OCI-LY1 (cell line): ENCODE measurements at regions not wholly inside any gene's neighbourhood (a gene's known extent, or its start where the extent isn't known, plus 50 kb on each side); places are given as distances from the start of the nearest gene placed in this dataset.
A peak's percentile ranks its signal among the peaks of the same experiment; 100 is the strongest.

Experiments used
- H2AFZ ChIP-seq: fragments of 200-600 bp; sonication (generic), shearing (Covaris generic); 2 replicates; pipeline ENCODE4 v1.6.0; 2014; ENCODE audit warnings: antibody characterized with exemption, mild to moderate bottlenecking, low read length
- H3F3A ChIP-seq: fragments of 200-600 bp; sonication (generic), shearing (Covaris generic); 2 replicates; pipeline ENCODE4 v1.6.0; 2014; ENCODE audit warnings: mild to moderate bottlenecking, antibody characterized with exemption, low read length, moderate library complexity; ENCODE audit not compliant: insufficient read depth
- H3K27ac ChIP-seq: fragments of 200-600 bp; sonication (generic); 2 replicates; pipeline ENCODE4 v1.5.1; 2014; ENCODE audit warnings: low read length, mixed run types, mild to moderate bottlenecking, low read depth; ENCODE audit not compliant: poor library complexity, severe bottlenecking
- H3K27me3 ChIP-seq: fragments of 200-600 bp; sonication (generic); 2 replicates; pipeline ENCODE4 v1.6.0; 2014; ENCODE audit warnings: antibody characterized with exemption, mild to moderate bottlenecking, low read length, moderate library complexity; ENCODE audit not compliant: insufficient read depth
- H3K36me3 ChIP-seq: fragments of 200-600 bp; sonication (generic); 2 replicates; pipeline ENCODE4 v1.6.1; 2014; ENCODE audit warnings: mild to moderate bottlenecking, antibody characterized with exemption, low read length, moderate library complexity, mixed read lengths; ENCODE audit not compliant: insufficient read depth
- H3K4me1 ChIP-seq: fragments of 200-600 bp; sonication (generic); 2 replicates; pipeline ENCODE4 v1.5.1; 2014; ENCODE audit warnings: mild to moderate bottlenecking, low read length, moderate library complexity; ENCODE audit not compliant: insufficient read depth, severe bottlenecking
- H3K4me2 ChIP-seq: fragments of 200-600 bp; sonication (generic), shearing (Covaris generic); 2 replicates; pipeline ENCODE4 v1.6.1; 2014; ENCODE audit warnings: low read length
- H3K4me3 ChIP-seq: fragments of 200-600 bp; sonication (generic); 2 replicates; pipeline ENCODE4 v1.5.1; 2014; ENCODE audit warnings: low read length, low read depth, mild to moderate bottlenecking, mixed read lengths; ENCODE audit not compliant: poor library complexity, severe bottlenecking
- H3K79me2 ChIP-seq: fragments of 200-600 bp; shearing (Covaris generic); 2 replicates; pipeline ENCODE4 v1.6.1; 2016; ENCODE audit warnings: mixed run types, low read length, mixed read lengths; ENCODE audit not compliant: insufficient read depth
- H3K9ac ChIP-seq: fragments of 200-600 bp; sonication (generic), shearing (Covaris generic); 2 replicates; pipeline ENCODE4 v1.6.1; 2014; ENCODE audit warnings: mild to moderate bottlenecking, low read length, mixed read lengths
- H3K9me2 ChIP-seq: fragments of 200-600 bp; sonication (generic), shearing (Covaris generic); 2 replicates; pipeline ENCODE4 v1.6.1; 2014; ENCODE audit warnings: low read depth, mild to moderate bottlenecking, low read length, mixed read lengths
- H3K9me3 ChIP-seq: fragments of 200-600 bp; shearing (Covaris generic); 2 replicates; pipeline ENCODE4 v1.6.1; 2014; ENCODE audit warnings: low read length, mixed read lengths
- H4K20me1 ChIP-seq: fragments of 200-600 bp; sonication (generic), shearing (Covaris generic); 2 replicates; pipeline ENCODE4 v1.6.0; 2016; ENCODE audit warnings: mild to moderate bottlenecking, low read length; ENCODE audit not compliant: insufficient read depth
- EZH2 ChIP-seq: fragments of 200-600 bp; sonication (generic), shearing (Covaris generic); IDR thresholded peaks from 2 replicates; pipeline ENCODE4 v1.8.0; 2017; ENCODE audit warnings: borderline replicate concordance, mixed run types, mild to moderate bottlenecking, antibody characterized with exemption, low read length, moderate library complexity, mixed read lengths
- TF ChIP-seq, protein P1 (sequence below): fragments of 200-600 bp; sonication (generic), shearing (Covaris generic); IDR thresholded peaks from 2 replicates; pipeline ENCODE4 v1.5.1; 2017; ENCODE audit warnings: mild to moderate bottlenecking, antibody characterized with exemption, low read length, moderate library complexity, mixed read lengths

DNA sequence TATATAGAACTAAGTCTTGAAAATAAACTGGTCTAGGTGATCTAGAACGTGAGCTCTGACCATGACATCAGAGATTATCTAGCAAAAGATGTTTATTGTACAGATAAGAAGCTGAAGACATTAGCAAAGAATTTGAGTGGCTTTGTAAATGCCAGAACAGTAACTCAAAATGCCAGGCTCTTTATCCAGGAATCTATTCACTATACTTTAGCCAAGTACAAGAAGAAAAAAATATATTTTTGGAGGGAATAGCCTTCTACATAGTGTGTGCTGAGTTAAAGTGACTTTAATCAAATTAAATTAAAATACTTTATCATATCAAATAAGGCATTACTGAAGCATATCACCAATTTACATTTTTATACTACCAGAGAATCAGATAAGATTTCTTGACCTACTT is 132.6 kb upstream of the ITGA1 start:
- Histone ChIP-seq H3K9me2 (no peaks in the 10 kb centered on the region), H3K36me3 (no peaks in the 10 kb centered on the region), H3K79me2 (no peaks in the 10 kb centered on the region), H3K27ac (no peak overlapping the region), H3K4me2 (no peak overlapping the region), H3K4me3 (no peak overlapping the region), H3K9me3 (no peaks in the 10 kb centered on the region), H3K4me1 (no peaks in the 10 kb centered on the region), H2AFZ (no peak overlapping the region), H3K27me3 (no peaks in the 10 kb centered on the region), H4K20me1 (no peaks in the 10 kb centered on the region), H3K9ac (no peak overlapping the region), H3F3A (no peaks in the 10 kb centered on the region)
- TF ChIP-seq EZH2: no peak
- TF ChIP-seq, protein P1, sequence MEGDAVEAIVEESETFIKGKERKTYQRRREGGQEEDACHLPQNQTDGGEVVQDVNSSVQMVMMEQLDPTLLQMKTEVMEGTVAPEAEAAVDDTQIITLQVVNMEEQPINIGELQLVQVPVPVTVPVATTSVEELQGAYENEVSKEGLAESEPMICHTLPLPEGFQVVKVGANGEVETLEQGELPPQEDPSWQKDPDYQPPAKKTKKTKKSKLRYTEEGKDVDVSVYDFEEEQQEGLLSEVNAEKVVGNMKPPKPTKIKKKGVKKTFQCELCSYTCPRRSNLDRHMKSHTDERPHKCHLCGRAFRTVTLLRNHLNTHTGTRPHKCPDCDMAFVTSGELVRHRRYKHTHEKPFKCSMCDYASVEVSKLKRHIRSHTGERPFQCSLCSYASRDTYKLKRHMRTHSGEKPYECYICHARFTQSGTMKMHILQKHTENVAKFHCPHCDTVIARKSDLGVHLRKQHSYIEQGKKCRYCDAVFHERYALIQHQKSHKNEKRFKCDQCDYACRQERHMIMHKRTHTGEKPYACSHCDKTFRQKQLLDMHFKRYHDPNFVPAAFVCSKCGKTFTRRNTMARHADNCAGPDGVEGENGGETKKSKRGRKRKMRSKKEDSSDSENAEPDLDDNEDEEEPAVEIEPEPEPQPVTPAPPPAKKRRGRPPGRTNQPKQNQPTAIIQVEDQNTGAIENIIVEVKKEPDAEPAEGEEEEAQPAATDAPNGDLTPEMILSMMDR: no peak

DNA sequence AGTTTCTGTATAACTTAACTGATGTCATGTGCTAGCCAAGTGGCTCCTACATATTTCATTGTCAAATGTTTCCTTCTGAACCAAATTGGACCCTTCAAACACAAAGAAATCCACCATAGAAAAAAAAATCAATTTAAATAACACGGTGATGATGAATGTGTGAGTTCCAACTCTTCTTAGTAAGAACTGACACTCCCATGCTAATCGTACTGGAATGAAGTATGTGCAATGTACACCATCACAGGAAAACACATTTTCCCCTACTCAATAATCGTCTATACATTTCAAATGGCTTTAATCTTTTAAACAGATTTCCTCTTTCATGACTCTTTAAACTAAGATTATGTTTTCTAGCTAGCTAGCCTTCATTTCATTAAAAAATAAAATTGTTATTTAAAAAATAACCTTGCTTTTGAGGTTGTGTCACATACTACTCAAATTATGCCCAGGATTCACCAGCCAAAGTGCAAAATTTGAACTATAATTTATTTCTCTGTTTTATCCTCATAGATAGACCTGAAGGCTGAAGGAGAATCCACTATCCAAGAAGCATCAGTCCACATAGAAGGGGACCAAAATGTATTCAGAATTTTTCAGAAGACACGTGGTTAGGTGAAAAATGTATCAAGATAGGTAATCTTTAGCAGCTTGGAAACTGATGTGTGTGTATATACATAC is 131.0 kb upstream of the ITGA1 start:
- TF ChIP-seq EZH2: no peak
- TF ChIP-seq, protein P1: no peak
- H3K79me2 ChIP-seq: no peaks in the 10 kb centered on the region
- no peak overlapping the region for H2AFZ ChIP-seq
- no peaks in the 10 kb centered on the region for H3K9me2 ChIP-seq
- no peak overlapping the region for H3K4me2 ChIP-seq
- H4K20me1 ChIP-seq: no peaks in the 10 kb centered on the region
- H3K36me3 ChIP-seq: no peaks in the 10 kb centered on the region
- H3K4me1 ChIP-seq: no peaks in the 10 kb centered on the region
- H3F3A ChIP-seq: no peaks in the 10 kb centered on the region
- H3K4me3 ChIP-seq: no peak overlapping the region
- no peak overlapping the region for H3K9ac ChIP-seq
- H3K27me3 ChIP-seq: no peaks in the 10 kb centered on the region
- no peak overlapping the region for H3K27ac ChIP-seq
- H3K9me3 ChIP-seq: no peaks in the 10 kb centered on the region

DNA sequence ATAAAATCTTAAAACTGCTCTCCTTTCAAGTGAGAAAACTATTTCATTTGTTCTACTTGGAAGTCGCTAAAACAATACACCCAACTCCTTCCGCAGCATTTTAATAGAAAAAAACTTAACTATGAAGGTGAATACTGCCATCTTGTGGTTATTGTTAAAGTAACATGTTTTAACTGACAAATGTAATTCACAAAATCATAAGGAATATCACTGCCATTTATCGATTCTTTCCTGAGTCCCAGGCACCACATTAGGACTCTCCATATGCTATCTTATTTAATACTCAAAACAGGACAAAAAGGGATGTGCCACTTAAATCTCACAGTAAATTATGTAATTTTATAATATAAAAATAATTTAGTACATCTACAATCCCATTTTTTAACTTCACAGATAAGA is 130.5 kb upstream of the ITGA1 start:
- H3K27ac ChIP-seq: no peak overlapping the region
- no peaks in the 10 kb centered on the region for H3K27me3 ChIP-seq
- H3K4me2 ChIP-seq: no peak overlapping the region
- H3K79me2 ChIP-seq: no peaks in the 10 kb centered on the region
- H4K20me1 ChIP-seq: no peaks in the 10 kb centered on the region
- no peaks in the 10 kb centered on the region for H3K9me2 ChIP-seq
- TF ChIP-seq, protein P1: peak; percentile 50
- TF ChIP-seq EZH2: no peak
- H3K4me3 ChIP-seq: no peak overlapping the region
- H2AFZ ChIP-seq: no peak overlapping the region
- H3K9ac ChIP-seq: no peak overlapping the region
- no peaks in the 10 kb centered on the region for H3K4me1 ChIP-seq
- H3K36me3 ChIP-seq: no peaks in the 10 kb centered on the region
- H3K9me3 ChIP-seq: no peaks in the 10 kb centered on the region
- H3F3A ChIP-seq: no peaks in the 10 kb centered on the region
